Testis (tissue), 2 donors: ENCODE measurements at regions not wholly inside any gene's neighbourhood (a gene's known extent, or its start where the extent isn't known, plus 50 kb on each side); places are given as distances from the start of the nearest gene placed in this dataset.

Experiments used
- POLR2A ChIP-seq: fragments of 450-650 bp; IDR thresholded peaks from one replicate; pipeline ENCODE4 v1.6.1; 2017; ENCODE audit warnings: antibody characterized with exemption, mild to moderate bottlenecking, moderate library complexity
- TF ChIP-seq, protein P1 (sequence below), 3 experiments: fragments of 450-650 bp in 2 of 3; fragments of 200-600 bp in 1 of 3; sonication (generic) in 1 of 3; IDR thresholded peaks; one replicate each; pipeline ENCODE4 v1.5.1; 2016 to 2019; ENCODE audit warnings: antibody characterized with exemption in 3 of 3, mild to moderate bottlenecking in 2 of 3, moderate library complexity in 1 of 3

DNA sequence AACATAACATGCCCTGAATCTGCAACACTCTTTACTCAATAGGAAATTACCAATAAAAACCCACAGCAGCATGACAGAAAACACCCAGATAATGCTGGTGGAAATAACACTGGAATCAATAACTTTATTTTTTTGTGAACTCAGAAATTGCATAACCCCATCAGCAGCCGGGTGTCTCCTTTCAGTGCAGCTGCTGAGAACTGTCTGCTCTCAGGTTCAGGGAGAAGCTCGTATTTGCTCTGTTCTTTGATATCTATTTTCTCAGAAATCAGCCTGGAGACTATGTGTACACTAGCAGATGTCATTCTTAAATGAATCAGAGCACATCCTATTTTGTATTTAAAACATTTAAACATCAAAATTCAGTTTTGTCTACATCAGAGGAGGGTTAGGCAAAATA, 506.0 kb downstream of the POM121L12 start:
- TF ChIP-seq, protein P1, sequence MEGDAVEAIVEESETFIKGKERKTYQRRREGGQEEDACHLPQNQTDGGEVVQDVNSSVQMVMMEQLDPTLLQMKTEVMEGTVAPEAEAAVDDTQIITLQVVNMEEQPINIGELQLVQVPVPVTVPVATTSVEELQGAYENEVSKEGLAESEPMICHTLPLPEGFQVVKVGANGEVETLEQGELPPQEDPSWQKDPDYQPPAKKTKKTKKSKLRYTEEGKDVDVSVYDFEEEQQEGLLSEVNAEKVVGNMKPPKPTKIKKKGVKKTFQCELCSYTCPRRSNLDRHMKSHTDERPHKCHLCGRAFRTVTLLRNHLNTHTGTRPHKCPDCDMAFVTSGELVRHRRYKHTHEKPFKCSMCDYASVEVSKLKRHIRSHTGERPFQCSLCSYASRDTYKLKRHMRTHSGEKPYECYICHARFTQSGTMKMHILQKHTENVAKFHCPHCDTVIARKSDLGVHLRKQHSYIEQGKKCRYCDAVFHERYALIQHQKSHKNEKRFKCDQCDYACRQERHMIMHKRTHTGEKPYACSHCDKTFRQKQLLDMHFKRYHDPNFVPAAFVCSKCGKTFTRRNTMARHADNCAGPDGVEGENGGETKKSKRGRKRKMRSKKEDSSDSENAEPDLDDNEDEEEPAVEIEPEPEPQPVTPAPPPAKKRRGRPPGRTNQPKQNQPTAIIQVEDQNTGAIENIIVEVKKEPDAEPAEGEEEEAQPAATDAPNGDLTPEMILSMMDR (IDR thresholded peaks at IDR 0.05) = no peak
- TF ChIP-seq POLR2A = no peak
